GM12878 (cell line): ENCODE measurements at regions not wholly inside any gene's neighbourhood (a gene's known extent, or its start where the extent isn't known, plus 50 kb on each side); places are given as distances from the start of the nearest gene placed in this dataset.

ENCODE experiments used
- ATAC-seq: fragments of 200-7000 bp; cut with Tn5 transposase; 3 replicates; pipeline ENCODE4 v1.9.1; 2020; ENCODE audit warnings: mild to moderate bottlenecking, moderate library complexity
- BruUV-seq: library from RNA; stranded (reverse); fragments of 400-500 nt; replicated peaks from 2 replicates; lab custom pipeline; 2021; lab: Mats Ljungman, UMichigan
- CTCF ChIA-PET: fragments of 300-600 bp; sonication (Branson Sonifier 250); formaldehyde crosslinking; extraction: SDS; loops from one replicate; lab custom pipeline; 2021; ENCODE audit warnings: inconsistent platforms; lab: Yijun Ruan, JAX
- POLR2A ChIA-PET: fragments of 350-600 bp; formaldehyde crosslinking; extraction: SDS; loops from one replicate; lab custom pipeline; 2021; ENCODE audit warnings: inconsistent platforms; lab: Charles Lee
- RAD21 ChIA-PET: fragments of 300-600 bp; sonication (Branson Sonifier 250); formaldehyde crosslinking; loops from one replicate; lab custom pipeline; 2023; ENCODE audit warnings: antibody characterized with exemption; ENCODE audit not compliant: unreplicated experiment; lab: Charles Lee
- SMC1A ChIA-PET: fragments of 300-600 bp; sonication (Branson Sonifier 250); formaldehyde crosslinking; loops from one replicate; lab custom pipeline; 2023; ENCODE audit not compliant: unreplicated experiment, uncharacterized antibody; lab: Charles Lee
- DNase-seq: peaks from one replicate; pipeline ENCODE4 v3.0.0-alpha.2; 2011; ENCODE audit warnings: low read depth, low spot score
- FAIRE-seq: peaks from 3 replicates; lab custom pipeline; 2011; peaks lifted over from hg19 to GRCh38; lab: Jason Lieb, UNC
- H2AFZ ChIP-seq: 2 replicates; pipeline ENCODE4 v1.6.0; 2011; ENCODE audit warnings: low read depth, low read length, control low read depth; ENCODE audit not compliant: control insufficient read depth
- H3K27ac ChIP-seq: 2 replicates; pipeline ENCODE4 v1.5.1; 2011; ENCODE audit warnings: control low read depth; ENCODE audit not compliant: control insufficient read depth, insufficient read depth
- H3K27me3 ChIP-seq, 2 experiments: replicated peaks in 1 of 2; 2 replicates each; pipeline versions ENCODE4 v1.6.0 to v1.6.1; 2011; ENCODE audit warnings: low read length in 1 of 2; ENCODE audit not compliant: control insufficient read depth in 2 of 2, insufficient read depth in 2 of 2
- H3K36me3 ChIP-seq, 2 experiments: 2 replicates each; pipeline ENCODE4 v1.5.1; 2011; ENCODE audit warnings: low read length in 1 of 2; ENCODE audit not compliant: control insufficient read depth in 2 of 2, insufficient read depth in 2 of 2
- H3K4me1 ChIP-seq: 2 replicates; pipeline ENCODE4 v1.6.1; 2011; ENCODE audit warnings: mild to moderate bottlenecking, low read length, moderate library complexity, mixed read lengths; ENCODE audit not compliant: control insufficient read depth, insufficient read depth
- H3K4me2 ChIP-seq: 2 replicates; pipeline ENCODE4 v1.6.0; 2011; ENCODE audit warnings: control low read depth; ENCODE audit not compliant: control insufficient read depth, insufficient read depth
- H3K4me3 ChIP-seq: fragments of 200-600 bp; sonication (generic); 2 replicates; pipeline ENCODE4 v1.5.1; 2016
- H3K79me2 ChIP-seq: 2 replicates; pipeline ENCODE4 v1.6.0; 2011; ENCODE audit warnings: low read length; ENCODE audit not compliant: control insufficient read depth, insufficient read depth
- H3K9ac ChIP-seq: 2 replicates; pipeline ENCODE4 v1.8.0; 2011; ENCODE audit warnings: low read length, control low read depth, mixed read lengths; ENCODE audit not compliant: control insufficient read depth, insufficient read depth
- H3K9me3 ChIP-seq: replicated peaks from 3 replicates; pipeline ENCODE4 v1.5.1; 2011; ENCODE audit warnings: mild to moderate bottlenecking, low read length; ENCODE audit not compliant: control insufficient read depth, insufficient read depth
- H4K20me1 ChIP-seq: 2 replicates; pipeline ENCODE4 v1.6.0; 2011; ENCODE audit not compliant: control insufficient read depth, insufficient read depth
- ATF7 ChIP-seq: fragments of 450-650 bp; IDR thresholded peaks from 2 replicates; pipeline ENCODE4 v1.6.1; 2016; ENCODE audit warnings: low read depth, mild to moderate bottlenecking
- BRCA1 ChIP-seq: IDR thresholded peaks from 2 replicates; pipeline ENCODE4 v1.6.1; 2011; ENCODE audit warnings: low read depth, low read length, improper control_type of control experiment
- E2F4 ChIP-seq: IDR thresholded peaks from 2 replicates; pipeline ENCODE4 v1.6.1; 2012; ENCODE audit warnings: low read depth, low read length, improper control_type of control experiment
- E4F1 ChIP-seq: fragments of 450-650 bp; IDR thresholded peaks from 2 replicates; pipeline ENCODE4 v1.6.1; 2018; ENCODE audit warnings: borderline replicate concordance, mild to moderate bottlenecking; ENCODE audit not compliant: partially characterized antibody
- EGR1 ChIP-seq, 2 experiments: IDR thresholded peaks; 1 replicate in 1 of 2; 2 replicates in 1 of 2; pipeline ENCODE4 v1.6.1; 2011 to 2012; ENCODE audit warnings: low read depth in 2 of 2, low read length in 2 of 2, borderline replicate concordance in 1 of 2, mild to moderate bottlenecking in 1 of 2, moderate library complexity in 1 of 2
- KDM1A ChIP-seq: fragments of 200-600 bp; sonication (generic); IDR thresholded peaks from 2 replicates; pipeline ENCODE4 v1.6.1; 2016; ENCODE audit warnings: borderline replicate concordance
- SRF ChIP-seq, 2 experiments: IDR thresholded peaks; 2 replicates each; pipeline ENCODE4 v1.6.1; 2011; ENCODE audit warnings: low read depth in 2 of 2, low read length in 2 of 2, mild to moderate bottlenecking in 1 of 2, moderate library complexity in 1 of 2
- in situ Hi-C: fragments of 300-500 bp; cut with MboI; formaldehyde crosslinking; loops from 9 replicates; pipeline ENCODE4 v1.14.3; 2018; ENCODE audit warnings: mixed read lengths
- intact Hi-C: fragments of 100-400 bp; cut with micrococcal nuclease; formaldehyde crosslinking; loops from one replicate; pipeline ENCODE4 v1.14.2; 2022; ENCODE audit not compliant: unreplicated experiment

- Histone ChIP-seq H3K79me2 (no peaks in the 10 kb centered on the region), H3K36me3 (no peaks in the 10 kb centered on the region), H3K4me1 (no peaks in the 10 kb centered on the region), H3K9ac (no peak overlapping the region), H4K20me1 (no peaks in the 10 kb centered on the region), H3K9me3 (no peaks in the 10 kb centered on the region), H3K27ac (no peak overlapping the region), H3K27me3 (no peaks in the 10 kb centered on the region)
- intact Hi-C loops = no loop called here
- ATAC-seq = no peak
- DNase-seq = no peak
- ChIA-PET RAD21 (no interaction called here), POLR2A (no interaction called here)
- BruUV-seq = no TSS peak
- TF ChIP-seq KDM1A = no peak
- TF ChIP-seq E2F4 = no peak
- TF ChIP-seq EGR1 (IDR thresholded peaks at IDR 0.05; ENCODE audit: borderline replicate concordance in 1 of 2, low read depth in 2 of 2, low read length in 2 of 2) = no peak
- no peak for TF ChIP-seq ATF7
- TF ChIP-seq BRCA1 = no peak
- no peak for TF ChIP-seq E4F1
- TF ChIP-seq SRF (IDR thresholded peaks at IDR 0.05; ENCODE audit: low read depth in 2 of 2, low read length in 2 of 2) = no peak
- TF ChIP-seq, all 136 proteins: peak for 0
- FAIRE-seq = no peak
- in situ Hi-C loops = no loop called here
- ChIA-PET CTCF (no interaction called here), SMC1A (no interaction called here)
- no peak overlapping the region for H2AFZ ChIP-seq
- H3K4me2 ChIP-seq = no peak overlapping the region
- H3K4me3 ChIP-seq = no peak overlapping the region
Measured at GRCh38 chr12:84542289-84542688, 370.3 kb downstream of the SLC6A15 start.
